Mucosa of gallbladder (tissue), 1 donor: ENCODE measurements at regions not wholly inside any gene's neighbourhood (a gene's known extent, or its start where the extent isn't known, plus 50 kb on each side); places are given as distances from the start of the nearest gene placed in this dataset.

Experiments
- DNase-seq: peaks from one replicate; pipeline ENCODE4 v3.0.0-alpha.2; 2020; ENCODE audit warnings: low spot score
- donor health status: DM: no; HTN: no; CAD: no.

DNA sequence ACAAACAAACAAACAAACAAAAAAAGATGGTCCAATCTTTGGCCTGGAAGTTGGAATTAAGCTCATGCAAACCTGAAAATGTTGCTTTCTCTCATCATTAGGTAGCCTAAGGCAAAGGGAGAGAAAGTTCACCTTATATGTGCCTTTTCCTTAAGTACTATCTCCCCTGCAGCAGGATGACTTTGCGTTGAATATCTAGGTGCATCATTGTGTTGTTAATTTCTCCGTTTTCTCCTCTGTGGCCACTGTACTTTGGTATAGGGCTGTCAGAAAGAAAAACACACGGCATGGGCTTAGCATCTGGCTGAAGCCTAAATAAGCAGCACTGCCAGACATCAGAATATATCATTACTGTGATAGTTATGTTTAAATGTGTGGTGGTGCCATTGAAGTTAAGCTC lies 345.5 kb downstream of the BCAT1 start:
- no peak for DNase-seq

DNA sequence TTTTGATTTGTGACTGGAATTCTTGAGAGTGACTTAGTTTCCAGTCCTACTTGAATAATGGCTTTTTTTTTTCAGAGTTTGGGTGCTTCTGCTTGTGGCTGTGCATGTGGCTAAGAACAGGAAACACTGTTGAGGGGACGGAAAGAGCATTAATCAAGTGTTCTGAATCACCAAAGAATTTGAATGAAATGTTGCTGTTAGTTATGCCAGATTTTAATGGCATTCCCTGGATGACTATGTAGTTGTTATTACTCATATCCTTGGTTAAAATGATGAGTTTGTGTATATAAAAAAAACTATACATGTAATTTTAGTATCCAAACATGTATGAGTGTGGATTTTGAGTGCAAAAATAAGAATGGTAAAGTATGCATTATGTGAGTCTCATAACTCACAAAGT lies 347.9 kb downstream of the BCAT1 start:
- DNase-seq = no peak

DNA sequence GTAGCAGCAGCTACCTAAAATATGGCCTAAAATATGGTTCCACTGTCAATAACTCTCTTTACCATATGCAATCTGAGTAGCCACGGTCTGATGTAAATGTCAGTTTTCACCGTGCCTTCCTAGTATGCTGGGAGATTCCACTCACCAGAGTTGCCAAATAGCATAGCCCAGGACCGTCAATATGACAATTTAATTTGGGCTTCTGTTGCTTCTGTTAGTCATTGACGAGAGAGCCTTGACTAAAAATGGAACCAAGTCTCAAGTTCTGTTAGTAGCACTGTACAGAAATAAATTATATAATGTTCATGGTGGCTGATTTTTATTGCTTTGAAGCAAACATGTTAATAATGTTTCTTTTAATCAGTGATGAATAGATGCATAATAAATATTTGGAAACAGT lies 348.4 kb downstream of the BCAT1 start:
- no peak for DNase-seq

DNA sequence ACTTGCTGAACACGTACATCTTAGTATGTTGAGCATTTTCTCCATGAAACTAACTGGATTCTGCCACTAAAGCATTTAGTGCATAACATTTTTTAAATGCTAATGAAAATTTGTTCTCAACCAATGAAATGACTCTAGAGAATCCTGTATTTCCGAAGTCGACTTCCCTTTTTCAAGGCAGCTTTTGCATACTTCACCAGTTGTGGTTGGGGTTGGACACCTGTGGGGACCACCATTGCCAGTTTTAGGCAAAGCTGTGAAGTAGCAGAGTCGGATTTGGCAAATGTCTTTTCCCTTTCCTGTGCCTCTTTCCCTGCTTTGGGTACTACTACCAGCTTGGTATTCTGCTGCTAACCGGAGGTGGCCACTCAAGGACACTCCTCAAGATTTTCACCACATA lies 349.2 kb downstream of the BCAT1 start:
- no peak for DNase-seq

DNA sequence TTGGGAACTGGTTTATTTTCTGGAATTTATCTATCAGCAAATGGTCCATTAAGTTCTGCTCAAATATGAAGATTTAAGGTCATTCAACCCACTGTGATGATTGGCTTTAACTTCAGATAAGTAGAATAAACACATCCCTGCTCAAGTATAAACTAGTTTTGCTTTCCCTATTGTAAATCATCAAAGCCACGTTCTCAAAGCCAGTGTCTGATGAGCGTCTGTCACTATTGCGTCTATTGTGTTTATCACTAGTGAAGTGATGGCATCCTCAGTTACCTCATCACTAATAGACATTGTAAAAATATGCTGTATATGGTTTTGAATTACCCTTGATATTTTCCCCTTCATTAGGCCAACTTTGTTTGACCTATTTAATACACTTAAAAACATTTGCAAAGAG lies 351.3 kb downstream of the BCAT1 start:
- DNase-seq = no peak

DNA sequence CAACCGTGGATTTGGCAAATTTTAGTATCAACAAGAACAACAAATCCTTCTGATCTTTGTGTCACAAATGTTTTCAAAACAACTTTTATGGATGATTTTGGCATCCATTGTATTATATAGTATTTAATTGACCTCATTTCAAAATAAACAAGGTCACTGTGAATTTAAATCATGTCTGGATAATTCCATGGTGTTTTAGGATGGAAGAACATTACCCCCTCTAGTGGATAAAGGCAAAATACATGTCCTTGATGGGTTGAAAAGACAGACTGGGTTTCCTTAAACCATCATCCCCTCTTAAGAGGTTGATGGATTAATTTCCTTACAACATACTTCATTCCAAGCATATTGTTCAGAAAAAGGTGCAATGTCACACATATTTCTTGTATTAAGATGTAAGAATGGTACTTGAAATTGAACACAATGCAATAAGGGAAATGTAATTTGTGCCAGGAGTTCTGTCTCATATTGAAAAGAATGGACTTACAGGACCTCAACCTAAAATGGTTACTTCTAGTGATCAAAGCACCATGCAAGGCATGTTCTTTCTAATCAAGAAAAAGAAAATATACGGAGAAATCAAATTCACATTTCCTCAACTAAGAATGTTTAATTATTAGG lies 352.0 kb downstream of the BCAT1 start:
- no peak for DNase-seq

DNA sequence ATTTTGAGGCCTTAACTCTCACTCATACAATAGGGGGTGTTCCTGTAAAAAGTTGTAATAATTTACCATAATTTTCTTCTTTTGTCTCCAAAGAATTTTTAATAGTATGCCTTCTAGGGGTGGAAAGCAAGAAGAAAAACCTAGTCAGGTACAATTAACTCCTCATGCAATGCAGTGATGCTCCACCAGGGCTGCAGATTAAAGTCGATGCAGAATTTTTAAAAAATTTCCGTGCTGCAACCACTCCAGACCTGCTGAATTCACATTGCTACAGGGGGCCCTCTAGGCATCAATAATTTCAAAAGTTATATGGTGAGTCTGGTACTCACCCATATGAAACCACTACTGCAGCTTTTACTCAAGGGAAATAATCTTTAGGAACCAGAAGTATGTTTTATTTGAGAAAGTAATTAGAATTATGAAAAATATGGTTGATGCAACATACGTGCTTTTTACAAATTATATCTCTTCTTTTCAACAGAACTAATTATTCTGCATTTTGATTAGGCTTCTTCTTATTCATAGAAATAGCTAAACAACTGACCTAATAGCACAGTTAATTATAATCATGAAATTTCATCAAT lies 353.2 kb downstream of the BCAT1 start:
- DNase-seq = no peak

DNA sequence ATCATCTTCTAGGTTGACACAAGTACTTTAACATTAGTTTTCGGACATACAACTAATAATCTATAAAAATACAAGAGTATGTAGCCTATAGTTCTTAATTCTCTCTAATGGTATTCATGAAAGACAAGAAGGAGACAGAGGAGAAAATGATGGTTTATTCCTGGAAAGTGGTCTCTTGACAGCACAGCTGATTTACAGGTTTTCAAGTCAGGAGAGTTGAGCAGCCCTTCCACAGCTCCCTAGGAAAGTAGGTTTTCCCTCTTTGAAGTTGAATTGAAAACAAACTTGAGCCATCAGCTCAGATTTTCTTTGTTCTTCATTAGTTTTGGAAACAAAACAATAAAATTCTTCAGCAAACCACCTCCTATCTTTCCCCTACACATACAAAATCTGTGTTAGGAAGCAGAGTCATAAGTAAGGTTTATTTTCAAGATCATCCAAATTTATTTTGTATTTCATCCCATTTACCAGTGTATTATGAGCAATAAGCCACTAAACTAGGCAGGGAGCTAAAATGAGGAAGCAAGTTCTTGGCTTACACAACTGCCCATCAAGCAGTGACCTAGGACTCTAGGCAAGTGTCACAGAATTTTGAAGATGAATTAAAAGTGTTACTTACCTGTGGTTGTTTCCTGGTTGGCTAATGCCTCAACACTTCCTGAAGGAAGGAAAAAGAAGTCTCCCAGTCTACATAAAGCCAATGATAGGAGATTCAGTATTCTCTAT lies 357.0 kb downstream of the BCAT1 start:
- no peak for DNase-seq

DNA sequence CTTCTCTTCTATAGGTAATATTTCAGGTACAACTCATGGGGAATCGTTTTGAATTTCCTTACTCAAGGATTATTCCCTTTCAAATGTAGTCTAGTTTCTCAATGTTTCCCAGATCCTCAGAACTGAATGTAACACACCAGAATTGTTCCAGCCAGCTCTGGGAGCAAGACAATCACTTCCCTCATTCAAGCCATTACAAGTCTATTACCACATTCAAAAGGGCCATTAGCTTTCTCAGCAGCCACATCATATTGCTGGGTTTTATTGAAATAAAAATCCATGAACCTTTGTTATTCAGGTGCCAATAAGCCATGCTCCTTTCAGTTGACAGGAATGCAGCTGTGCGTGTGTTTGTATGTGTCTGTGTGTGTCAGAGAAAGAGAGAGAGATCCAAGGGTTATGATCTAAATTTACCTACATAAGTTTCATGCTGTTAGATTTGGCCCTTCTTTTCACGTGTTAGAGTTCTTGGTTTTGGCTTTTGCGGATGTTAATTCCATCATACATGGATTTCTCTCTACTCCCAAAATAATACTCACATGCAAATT lies 357.7 kb downstream of the BCAT1 start:
- no peak for DNase-seq

DNA sequence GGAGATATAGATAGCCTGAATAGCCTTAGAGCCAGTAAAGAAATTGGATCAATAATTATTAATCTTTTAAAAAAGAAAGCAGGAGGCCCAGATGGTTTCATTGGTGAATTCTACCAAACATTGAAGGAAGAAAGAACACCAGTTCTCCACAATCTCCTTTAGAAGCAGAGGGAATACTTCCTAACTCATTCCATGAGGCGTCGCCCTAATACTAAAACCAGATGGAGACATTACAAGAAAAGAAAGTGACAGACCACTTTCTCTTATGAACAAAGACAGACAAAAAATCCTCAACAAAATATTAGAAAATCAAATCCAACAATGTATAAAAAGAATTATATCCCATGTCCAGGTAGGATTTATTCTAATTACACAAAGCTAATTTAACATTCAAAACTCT lies 362.6 kb downstream of the BCAT1 start:
- no peak for DNase-seq

DNA sequence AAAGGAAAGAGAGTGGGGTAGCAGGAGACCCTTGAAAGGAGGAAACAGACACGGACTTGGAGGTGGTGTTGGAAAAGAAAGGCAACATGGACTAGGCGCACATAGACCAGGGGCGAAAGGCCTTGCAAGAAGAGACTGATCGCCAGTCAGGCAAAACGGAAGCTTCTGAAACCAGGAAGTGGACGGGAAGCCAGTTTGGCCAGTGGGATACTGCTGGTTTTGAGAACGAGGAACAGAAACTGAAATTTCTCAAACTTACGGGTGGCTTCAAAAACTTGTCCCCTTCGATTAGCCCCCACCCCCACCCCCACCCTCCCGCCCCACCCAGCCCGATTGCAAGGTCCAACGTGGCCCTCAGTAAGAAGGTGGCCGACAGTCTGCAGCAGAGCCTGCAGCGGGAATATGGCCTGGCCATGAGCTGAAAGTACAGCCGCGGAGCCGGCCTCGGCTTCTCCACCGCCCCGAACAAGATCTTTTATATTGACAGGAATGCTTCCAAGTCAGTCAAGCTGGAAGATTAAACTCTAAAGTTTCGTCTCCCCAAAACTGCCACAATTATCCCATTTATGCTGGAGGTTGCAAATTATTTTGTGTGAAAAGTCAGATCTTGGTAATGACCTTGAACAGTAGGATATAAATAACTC lies 364.7 kb downstream of the BCAT1 start:
- no peak for DNase-seq

DNA sequence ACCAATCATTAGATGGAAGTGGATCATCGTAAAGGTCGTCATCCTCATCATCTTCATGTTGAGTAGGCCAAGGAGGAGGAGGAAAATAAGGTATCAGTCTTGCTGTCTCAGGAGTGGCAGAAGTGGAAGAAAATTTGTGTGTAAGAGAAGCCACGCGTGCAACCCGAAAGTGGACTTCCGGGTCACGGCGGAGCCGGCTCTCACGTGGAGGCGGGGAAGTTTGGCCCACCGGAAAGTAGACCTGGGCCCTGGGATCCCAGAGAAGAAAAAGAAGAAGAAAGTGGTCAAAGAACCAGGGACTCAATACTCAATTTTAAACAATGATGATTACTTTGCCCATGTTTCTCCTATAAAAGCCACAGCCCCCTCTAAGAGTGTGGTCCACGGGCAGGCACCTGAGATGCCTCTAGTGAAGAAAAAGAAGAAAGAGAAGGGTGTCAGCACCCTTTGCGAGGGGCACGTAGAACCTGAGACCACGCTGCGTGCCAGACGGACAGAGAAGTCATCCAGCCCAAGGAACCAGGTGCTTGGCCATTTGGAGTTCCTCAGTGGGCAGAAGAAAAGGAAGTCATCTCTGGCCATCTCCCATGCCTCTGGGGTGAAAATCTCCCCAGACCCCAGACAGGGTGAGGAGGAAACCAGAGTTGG lies 365.8 kb downstream of the BCAT1 start:
- DNase-seq = no peak

DNA sequence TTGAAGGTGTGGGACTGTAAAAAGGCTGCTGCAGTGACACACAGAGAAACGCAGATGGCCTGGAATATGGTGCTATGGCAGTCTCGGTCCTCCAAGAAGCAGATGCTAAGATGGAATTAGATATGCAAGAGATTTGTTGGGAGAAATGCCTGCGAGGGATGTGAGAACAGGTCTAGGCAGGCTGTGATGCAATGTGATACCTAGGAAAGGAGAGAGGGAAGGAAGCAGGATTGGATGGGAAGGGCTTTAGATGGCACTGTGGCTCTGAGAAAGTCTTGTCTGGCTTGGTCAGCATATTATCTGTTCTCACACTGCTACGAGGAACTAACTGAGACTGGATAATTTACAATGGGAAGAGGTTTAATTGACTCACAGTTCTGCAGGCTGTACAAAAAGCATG lies 374.4 kb downstream of the BCAT1 start:
- DNase-seq = no peak

DNA sequence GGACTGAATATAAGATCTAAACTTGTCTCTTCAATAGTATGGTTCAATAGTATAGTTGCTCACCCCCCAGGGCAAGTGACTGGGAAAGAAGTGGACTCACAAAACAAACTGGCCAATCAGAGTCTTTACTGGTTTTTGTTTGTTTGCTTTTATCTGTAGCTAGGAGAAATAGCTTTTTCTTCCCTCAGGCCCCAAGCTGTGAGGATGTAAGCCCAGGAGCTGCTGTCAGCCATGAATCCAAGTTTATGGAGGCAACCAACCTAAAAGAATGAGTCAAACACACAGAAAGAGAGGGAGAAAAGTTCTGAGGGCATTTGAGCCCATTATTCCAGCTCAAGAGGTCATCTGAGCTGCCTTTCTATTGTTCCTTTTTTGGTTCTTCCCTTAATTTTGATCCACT lies 375.3 kb downstream of the BCAT1 start:
- no peak for DNase-seq

DNA sequence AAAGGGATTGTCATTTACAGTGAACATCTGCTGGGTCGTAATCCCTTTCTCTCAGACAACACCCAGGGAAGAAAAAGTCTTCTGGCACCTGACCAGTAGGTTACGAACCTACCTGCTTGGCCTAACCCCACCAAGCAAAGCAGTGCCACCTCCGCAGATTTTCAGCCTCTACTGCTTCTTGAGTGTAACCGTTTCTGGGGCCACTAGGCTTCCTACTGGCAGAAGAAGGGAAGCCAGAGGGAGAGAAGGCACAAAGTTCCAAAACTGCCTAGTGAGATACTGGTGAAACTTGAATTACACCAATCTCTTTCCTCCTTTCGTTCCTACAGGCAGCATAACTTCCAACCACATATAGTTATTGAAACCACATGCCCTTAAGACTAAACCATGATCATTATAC lies 383.6 kb downstream of the BCAT1 start:
- DNase-seq = no peak

DNA sequence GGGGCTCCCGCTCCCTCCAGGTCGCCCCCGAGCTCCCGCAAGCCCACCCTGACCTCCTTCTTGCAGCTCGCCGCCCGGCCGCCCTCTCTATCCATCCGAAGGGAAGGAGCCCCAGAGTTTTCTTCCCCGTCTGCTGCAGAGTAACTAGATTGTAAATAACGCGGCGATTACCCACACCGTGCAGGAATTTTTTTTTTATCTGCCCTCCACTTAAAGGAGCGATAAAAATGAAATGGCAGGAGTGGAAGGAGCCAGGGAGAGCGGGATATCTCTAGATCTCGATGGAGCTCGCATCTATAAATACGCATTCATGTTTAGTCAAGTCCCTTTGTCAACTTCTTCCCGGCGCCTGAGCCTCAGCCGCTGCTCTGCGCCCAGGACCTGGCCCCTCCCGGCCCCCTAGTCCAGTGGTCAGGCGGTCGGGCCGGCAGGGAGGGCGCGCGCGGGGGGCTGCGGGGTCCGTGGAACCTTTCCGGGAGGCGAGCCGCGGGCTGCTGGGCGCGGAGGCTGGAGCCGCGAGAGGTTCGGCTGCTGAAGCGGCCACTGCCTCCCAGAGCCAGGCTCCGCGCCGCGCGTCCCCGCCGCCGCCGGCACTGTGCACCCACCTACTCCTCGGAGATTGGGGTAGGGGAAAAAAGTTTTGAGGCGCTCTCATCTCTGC lies 386.0 kb downstream of the BCAT1 start:
- no peak for DNase-seq

DNA sequence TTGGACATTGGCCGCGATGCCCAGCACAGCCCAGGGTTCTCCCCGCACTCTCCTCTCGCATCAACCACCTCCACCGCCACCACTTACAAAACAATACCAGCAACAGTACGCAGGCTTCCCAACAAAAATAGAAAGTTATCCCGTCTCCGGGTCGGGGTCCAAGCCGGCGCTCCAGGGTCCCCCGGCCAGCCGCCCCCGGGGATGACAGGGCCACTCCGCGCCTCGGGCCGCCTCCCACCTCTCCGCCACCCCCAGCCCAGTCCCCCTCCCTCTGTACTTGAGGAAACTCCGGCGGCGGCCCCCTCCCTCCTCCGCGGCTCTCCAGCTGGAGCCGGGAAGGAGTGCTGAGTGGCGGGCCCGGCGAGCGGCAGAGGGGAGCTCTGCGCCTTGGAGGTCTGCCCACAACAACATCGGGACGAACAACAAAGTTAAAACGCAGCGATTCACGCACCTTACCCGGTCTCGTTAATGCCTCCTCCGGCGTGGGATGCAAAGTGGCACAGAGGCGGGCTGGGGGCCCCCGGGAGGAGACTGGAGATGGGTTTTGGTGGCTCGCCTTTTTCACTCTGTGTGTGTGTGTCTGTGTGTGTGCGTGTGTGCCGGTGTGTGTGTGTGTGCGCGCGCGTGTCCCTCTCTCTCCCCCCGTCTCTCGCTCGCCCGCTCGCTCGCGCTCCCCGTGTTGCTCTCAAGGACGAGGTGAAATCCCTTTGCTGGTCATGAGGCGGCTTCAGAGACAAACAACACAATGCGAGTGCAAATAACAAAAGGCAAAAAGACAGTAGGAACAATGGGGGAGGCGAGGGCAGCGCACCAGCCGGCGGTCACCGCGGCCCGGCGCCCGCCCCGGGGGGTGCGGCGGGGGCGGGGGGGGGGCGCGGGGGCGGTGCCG lies 386.8 kb downstream of the BCAT1 start:
- DNase-seq = peak; percentile 34

DNA sequence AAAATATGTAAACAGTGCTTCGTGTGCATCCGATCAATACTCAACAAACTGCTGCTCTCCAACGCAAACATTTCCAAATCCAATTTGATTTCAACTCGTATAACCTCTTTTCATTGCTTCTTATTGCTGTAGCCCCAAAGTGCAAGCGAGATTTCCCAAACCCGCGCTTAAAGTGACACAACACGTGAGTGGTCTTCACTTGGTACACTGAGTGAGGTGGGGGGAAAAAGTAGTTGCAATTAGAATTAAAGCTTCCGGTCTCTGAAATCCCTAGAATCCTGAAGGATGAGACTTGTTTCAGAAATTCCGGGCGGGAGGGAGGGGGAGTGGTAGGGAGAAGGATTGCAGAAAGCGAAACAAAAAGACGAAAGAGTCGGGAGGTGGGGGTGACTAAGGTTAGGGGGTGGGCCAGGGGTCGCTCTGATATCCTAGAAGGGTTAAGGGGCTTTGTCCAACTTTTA lies 387.5 kb downstream of the BCAT1 start:
- no peak for DNase-seq

DNA sequence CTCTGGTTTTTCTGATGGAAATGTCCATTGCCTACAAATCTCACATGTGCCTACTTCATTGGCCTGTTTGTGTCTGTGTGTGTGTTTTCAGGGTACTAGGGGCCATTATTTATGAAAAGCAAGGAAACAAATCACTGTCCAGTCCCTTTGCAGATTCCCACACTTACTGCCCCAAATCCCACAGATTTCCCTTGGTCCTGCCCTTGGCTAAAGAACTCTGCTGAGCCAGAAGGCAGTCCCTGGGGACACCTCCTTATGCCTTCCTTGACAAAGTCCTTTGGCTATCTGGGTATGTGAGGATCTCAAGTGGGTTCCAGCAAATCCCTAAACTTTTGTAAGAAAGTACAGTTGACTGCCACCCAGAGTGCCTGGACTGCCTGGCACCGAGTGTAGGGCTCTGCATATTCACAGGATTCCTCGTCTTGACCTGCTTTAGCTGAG lies 388.1 kb downstream of the BCAT1 start:
- DNase-seq = no peak

DNA sequence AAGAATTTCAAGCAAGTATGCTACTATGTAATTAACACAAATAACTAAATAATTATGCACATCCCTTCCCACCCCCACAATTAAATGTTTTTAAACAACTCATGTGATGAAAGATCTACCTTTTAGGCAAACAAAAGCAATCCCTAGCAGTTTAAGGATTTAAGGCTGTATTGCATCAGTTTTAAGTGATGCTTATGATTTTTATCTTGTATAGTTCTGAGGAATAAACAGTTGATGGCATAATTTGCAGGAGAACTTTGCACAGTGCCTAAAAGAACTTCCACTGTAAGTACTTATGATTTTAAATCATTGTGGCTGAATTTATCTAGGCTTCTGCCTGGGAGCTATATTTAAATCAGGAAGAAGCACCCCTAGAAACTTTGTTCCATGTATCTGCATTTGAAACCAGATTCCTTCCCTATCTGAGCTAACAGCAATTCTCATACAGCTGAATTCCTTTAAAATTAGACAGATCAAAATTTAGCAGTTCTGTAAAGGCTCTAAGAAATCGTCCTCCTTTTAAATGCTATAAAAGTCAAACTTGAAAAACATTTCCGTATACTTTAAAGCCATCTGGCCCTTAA lies 388.6 kb downstream of the BCAT1 start:
- DNase-seq = no peak
